Ammon's horn (tissue), 1 donor: ENCODE measurements at regions not wholly inside any gene's neighbourhood (a gene's known extent, or its start where the extent isn't known, plus 50 kb on each side); places are given as distances from the start of the nearest gene placed in this dataset.
A peak's percentile ranks its signal among the peaks of the same experiment; 100 is the strongest.

ENCODE experiments used
- DNase-seq: peaks from one replicate; pipeline ENCODE4 v3.0.0-alpha.2; 2016; ENCODE audit warnings: low spot score

GRCh38 chr12:124096109-124096508 is 123.1 kb downstream of the ZNF664 start:
- no peak for DNase-seq

GRCh38 chr12:124096869-124097434 is 123.9 kb downstream of the ZNF664 start:
- DNase-seq, result no peak

- peak; percentile 20 for DNase-seq
These were observed 124.7 kb downstream of the ZNF664 start for GRCh38 chr12:124097701-124098100.

DNA sequence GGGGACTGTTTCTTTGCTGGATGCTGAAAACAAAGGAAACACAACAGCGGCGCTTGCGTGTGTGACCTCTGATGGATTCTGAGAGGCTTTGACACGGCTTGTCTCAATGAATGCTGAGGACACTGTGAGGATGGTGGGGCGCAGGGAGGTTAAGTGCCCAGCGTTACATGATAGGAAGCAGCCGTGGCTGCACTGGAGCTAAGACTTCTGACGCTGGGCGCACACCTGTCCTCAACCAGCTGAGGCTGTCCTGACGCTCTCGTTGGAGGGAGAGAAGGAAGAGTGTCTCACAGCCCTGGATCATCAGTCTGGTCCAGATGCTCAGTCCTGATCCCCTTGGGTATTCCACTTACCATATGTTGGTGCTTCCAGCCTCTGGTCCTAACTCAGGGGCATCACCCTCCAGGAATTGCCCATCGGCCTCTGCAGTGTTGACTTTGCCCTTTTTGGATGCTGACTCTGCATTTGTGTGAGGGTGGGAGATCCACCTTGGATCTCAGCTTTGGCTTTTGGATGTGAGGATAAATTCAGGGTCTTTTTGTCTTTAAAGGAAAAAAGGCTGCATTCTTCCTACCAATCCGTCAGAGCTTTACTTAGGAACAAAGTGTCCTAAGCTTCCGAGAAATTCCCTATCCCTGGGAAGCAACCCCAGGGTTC is 125.2 kb downstream of the ZNF664 start:
- peak; percentile 7 for DNase-seq

DNA sequence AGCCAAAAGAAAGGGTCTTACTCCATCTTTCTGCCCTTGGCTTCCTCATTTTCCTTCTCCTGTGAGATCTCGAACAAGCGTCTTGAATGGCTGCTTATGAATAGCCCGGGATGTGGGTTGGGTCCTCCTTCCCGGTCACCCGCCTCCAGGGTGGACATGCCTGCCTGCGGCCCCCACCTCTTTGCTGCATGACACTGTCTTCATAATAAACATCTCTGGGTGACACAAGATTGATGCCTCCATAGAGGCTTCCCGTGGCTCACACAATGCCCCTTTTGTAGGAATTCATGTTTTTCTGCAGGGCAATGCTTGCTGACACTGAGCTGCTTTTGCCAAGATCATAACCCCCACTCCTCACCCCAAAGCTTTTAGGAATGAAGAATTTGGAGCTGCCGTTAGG is 125.9 kb downstream of the ZNF664 start:
- DNase-seq, result peak; percentile 66

- DNase-seq, result no peak
These were observed 126.6 kb downstream of the ZNF664 start for GRCh38 chr12:124099661-124100060.

GRCh38 chr12:124100572-124101178 is 127.7 kb downstream of the ZNF664 start:
- no peak for DNase-seq

GRCh38 chr12:124105546-124105945 is 132.5 kb downstream of the ZNF664 start:
- DNase-seq, result no peak

DNA sequence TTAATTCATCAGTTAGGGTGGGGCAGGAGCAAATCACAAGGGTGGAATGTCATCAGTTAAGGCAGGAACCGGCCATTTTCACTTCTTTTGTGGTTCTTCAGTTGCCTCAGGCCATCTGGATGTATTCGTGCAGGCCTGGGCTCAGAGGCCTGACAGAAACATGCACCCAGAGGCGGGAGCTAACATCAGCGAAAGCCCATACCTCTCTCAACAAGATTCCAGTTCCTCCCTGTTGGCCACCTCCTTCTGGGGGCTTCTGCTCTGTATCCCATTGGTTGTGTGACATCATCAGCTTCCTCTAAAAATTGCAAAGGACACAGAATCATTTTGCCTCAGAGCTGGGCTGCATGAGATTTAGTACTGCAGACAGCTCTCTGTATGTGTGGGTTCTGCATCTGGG is 134.3 kb downstream of the ZNF664 start:
- peak; percentile 50 for DNase-seq

- no peak for DNase-seq
These were observed 136.7 kb downstream of the ZNF664 start for GRCh38 chr12:124109760-124110159.

DNA sequence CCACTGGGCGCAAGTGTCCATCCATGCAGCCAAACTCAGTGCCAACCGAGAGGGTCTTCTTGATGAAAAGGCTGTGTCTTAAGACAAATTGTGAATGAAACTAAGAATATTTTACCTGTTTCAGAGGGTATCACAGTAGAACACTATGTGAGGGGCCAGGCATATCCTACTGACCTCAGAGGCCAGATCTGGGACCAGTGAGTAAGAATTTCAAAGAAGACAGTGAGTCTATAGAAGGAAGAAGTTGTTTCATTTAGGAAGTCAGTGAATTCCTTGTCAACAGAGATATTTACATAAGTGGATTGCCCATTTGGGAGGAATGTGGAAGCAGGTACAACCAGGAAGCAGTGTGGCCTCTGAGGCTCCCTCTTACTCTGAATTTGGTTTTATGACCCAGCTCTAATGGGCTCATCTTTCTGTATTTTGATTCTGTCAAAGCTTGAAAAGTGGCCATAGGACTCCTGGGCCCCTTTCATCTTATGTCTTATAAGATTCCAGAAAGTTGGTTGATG is 137.4 kb downstream of the ZNF664 start:
- no peak for DNase-seq

DNA sequence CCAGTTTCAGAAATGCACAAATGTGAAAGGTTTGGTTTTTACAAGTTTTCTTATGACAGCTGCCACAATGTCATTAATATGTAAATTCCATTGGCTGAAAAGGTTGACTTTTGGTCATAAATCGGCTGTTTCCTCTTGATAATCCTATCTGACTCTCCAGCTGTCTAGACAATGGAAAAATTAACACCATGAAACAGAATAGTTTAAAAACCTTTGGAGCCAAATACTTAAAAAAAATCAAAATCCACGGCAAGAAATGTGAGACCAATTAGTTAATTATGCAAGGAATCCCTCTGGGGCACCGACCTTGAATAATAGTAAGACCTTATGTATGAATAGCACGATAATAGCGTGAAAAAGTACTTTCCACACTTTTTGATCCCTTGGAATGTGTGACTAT is 138.0 kb downstream of the ZNF664 start:
- DNase-seq, result no peak

- no peak for DNase-seq
These were observed 141.3 kb downstream of the ZNF664 start for GRCh38 chr12:124114316-124114715.

GRCh38 chr12:124115496-124115895 is 142.5 kb downstream of the ZNF664 start:
- DNase-seq, result no peak

DNA sequence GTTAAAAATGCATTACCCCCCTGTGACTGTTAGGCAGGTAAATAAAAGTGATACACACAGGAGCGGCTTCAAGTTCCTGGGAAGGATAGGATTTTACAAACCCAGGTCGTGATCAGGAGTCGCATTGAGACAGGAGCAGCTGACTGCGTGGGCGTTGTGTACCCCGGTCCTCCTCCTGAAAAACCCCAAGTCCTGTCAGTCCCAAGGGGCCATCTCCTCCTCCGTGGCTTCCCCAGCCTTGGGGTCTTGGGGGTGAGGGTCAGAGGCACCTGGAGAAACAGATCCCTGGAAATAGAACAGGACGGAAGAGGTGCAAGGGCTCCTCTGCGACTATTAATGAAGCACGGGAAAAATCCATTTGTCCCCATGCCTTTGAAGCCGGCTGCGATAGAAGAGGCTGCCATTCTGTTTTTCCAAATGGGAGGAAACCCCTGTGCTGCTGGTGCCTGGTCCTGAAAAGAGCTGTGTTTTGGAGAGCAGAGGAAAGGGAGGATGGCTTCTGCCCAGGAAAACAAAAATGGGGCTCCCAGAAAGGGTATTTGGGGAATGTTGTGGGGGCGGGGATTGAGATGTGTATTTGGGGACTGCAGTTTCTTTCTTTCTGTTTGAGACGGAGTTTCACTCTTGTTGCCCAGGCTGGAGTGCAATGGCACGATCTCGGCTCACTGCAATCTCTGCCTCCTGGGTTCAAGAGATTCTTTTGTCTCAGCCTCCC is 143.1 kb downstream of the ZNF664 start:
- no peak for DNase-seq

DNA sequence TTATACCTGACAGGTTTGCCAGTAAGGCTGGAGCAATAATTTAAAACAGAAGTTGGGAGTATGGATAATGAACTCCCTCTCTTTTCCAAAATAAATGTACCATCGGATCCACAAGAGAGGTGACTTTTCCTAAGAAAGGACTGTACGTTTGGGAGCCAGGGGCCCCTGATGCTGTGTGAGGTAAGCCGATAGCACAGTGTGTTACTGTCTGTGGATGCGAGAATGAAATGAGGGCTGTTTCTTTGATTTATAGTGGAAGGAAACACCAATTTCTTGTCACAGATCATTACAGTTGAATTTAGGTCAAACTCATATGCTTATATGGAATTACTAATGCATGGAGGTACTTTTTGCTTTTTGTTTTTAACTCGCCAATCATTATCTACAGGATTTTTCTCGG is 147.7 kb downstream of the ZNF664 start:
- DNase-seq, result no peak

GRCh38 chr12:124122722-124123121 is 149.7 kb downstream of the ZNF664 start:
- DNase-seq, result no peak

GRCh38 chr12:124123296-124124000 is 150.4 kb downstream of the ZNF664 start:
- DNase-seq, result no peak

GRCh38 chr12:124125203-124125871 is 152.3 kb downstream of the ZNF664 start:
- DNase-seq, result no peak

GRCh38 chr12:124126950-124127655 is 154.1 kb downstream of the ZNF664 start:
- no peak for DNase-seq

DNA sequence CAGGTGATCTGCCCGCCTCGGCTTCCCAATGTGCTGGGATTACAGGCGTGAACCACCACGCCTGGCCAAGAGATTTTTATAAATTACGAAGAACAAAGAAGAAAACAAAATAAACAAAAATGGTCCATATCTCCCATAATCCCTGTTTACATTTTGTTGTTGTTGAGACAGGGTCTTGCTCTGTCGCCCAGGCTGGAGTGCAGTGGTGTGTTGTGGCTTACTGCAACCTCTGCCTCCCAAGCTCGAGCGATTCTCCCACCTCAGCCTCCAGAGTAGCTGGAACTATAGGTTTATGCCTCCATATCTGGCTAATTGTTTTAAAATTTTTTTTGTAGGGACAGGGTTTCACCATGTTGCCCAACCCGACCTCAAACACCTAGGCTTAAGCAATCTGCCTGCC is 156.1 kb downstream of the ZNF664 start:
- DNase-seq, result no peak
